OCI-LY7 (cell line): ENCODE measurements at regions not wholly inside any gene's neighbourhood (a gene's known extent, or its start where the extent isn't known, plus 50 kb on each side); places are given as distances from the start of the nearest gene placed in this dataset.
"Not testable (repeated sequence)": the region's sequence is repeated elsewhere in the genome, so short reads cannot be mapped to it uniquely, and the experiment has no call there.

Source experiments
- BruUV-seq: library from RNA; stranded (reverse); fragments of 400-500 nt; replicated peaks from 2 replicates; lab custom pipeline; 2021; lab: Mats Ljungman, UMichigan
- CTCF ChIA-PET: fragments of 300-600 bp; sonication (Branson Sonifier 250); formaldehyde crosslinking; loops from one replicate; lab custom pipeline; 2022; ENCODE audit warnings: antibody characterized with exemption; ENCODE audit not compliant: unreplicated experiment; lab: Charles Lee
- POLR2A ChIA-PET: fragments of 300-600 bp; sonication (Branson Sonifier 250); formaldehyde crosslinking; loops from one replicate; lab custom pipeline; 2022; ENCODE audit warnings: antibody characterized with exemption; lab: Charles Lee
- DNase-seq: peaks from one replicate; pipeline ENCODE4 v3.0.0-alpha.2; 2015; ENCODE audit warnings: low spot score
- H2AFZ ChIP-seq: fragments of 200-600 bp; sonication (generic), shearing (Covaris generic); 2 replicates; pipeline ENCODE4 v1.6.1; 2014; ENCODE audit warnings: mild to moderate bottlenecking, antibody characterized with exemption, low read length, moderate library complexity
- H3K27ac ChIP-seq: fragments of 200-600 bp; sonication (generic); 2 replicates; pipeline ENCODE4 v1.5.1; 2014; ENCODE audit warnings: mixed run types, low read depth, mild to moderate bottlenecking, moderate library complexity, low read length, inconsistent platforms; ENCODE audit not compliant: poor library complexity, severe bottlenecking
- H3K36me3 ChIP-seq: fragments of 200-600 bp; sonication (generic); 2 replicates; pipeline ENCODE4 v1.6.1; 2014; ENCODE audit warnings: mild to moderate bottlenecking, antibody characterized with exemption, low read length, moderate library complexity, mixed read lengths; ENCODE audit not compliant: insufficient read depth
- H3K4me1 ChIP-seq: fragments of 200-600 bp; sonication (generic); 2 replicates; pipeline ENCODE4 v1.5.1; 2014; ENCODE audit warnings: mild to moderate bottlenecking, low read length; ENCODE audit not compliant: insufficient read depth, poor library complexity, severe bottlenecking
- H3K4me2 ChIP-seq: fragments of 200-600 bp; sonication (generic); 2 replicates; pipeline ENCODE4 v1.6.1; 2014; ENCODE audit warnings: mild to moderate bottlenecking, low read length
- H3K4me3 ChIP-seq: fragments of 200-600 bp; sonication (generic); 2 replicates; pipeline ENCODE4 v1.5.1; 2014; ENCODE audit warnings: mild to moderate bottlenecking, low read depth, low read length; ENCODE audit not compliant: poor library complexity, severe bottlenecking
- H3K79me2 ChIP-seq: fragments of 200-600 bp; sonication (generic); 2 replicates; pipeline ENCODE4 v1.6.1; 2016; ENCODE audit warnings: low read depth, mild to moderate bottlenecking, low read length, moderate library complexity, mixed read lengths; ENCODE audit not compliant: insufficient read depth
- H3K9me2 ChIP-seq: fragments of 200-600 bp; sonication (generic); 2 replicates; pipeline ENCODE4 v1.6.1; 2016; ENCODE audit warnings: mild to moderate bottlenecking, low read length, mixed read lengths; ENCODE audit not compliant: insufficient read depth
- H3K9me3 ChIP-seq: fragments of 200-600 bp; sonication (generic); 2 replicates; pipeline ENCODE4 v1.6.1; 2014; ENCODE audit warnings: mild to moderate bottlenecking, mixed run types, low read length, mixed read lengths
- H4K20me1 ChIP-seq: fragments of 200-600 bp; sonication (generic); 2 replicates; pipeline ENCODE4 v1.6.1; 2014; ENCODE audit warnings: mild to moderate bottlenecking, antibody characterized with exemption, low read length, moderate library complexity, mixed read lengths; ENCODE audit not compliant: insufficient read depth
- CTCF ChIP-seq: fragments of 200-600 bp; sonication (generic); conservative IDR thresholded peaks from 2 replicates; pipeline ENCODE4 v1.5.1; 2014; ENCODE audit warnings: mild to moderate bottlenecking, antibody characterized with exemption, low read length, moderate library complexity, mixed read lengths
- EZH2phosphoT487 ChIP-seq: fragments of 200-600 bp; sonication (generic); IDR thresholded peaks from 2 replicates; pipeline ENCODE4 v1.6.1; 2018; ENCODE audit warnings: low read depth, borderline replicate concordance, mild to moderate bottlenecking, mixed run types, antibody characterized with exemption, low read length, moderate library complexity, mixed read lengths
- intact Hi-C: fragments of 100-400 bp; cut with micrococcal nuclease; formaldehyde crosslinking; loops from one replicate; pipeline ENCODE4 v1.10.0; 2022; ENCODE audit not compliant: unreplicated experiment

GRCh38 chr3:69684309-69684961, 54.8 kb upstream of the MITF start:
- intact Hi-C loops, result no loop called here
- CTCF ChIA-PET, result no interaction called here

GRCh38 chr3:69683082-69683806, 56.0 kb upstream of the MITF start:
- CTCF ChIA-PET, result no interaction called here
- H2AFZ ChIP-seq, result no peak overlapping the region
- no peaks in the 10 kb centered on the region for H4K20me1 ChIP-seq
- H3K4me2 ChIP-seq, result no peak overlapping the region
- H3K4me1 ChIP-seq, result no peaks in the 10 kb centered on the region
- no peak overlapping the region for H3K4me3 ChIP-seq
- TF ChIP-seq CTCF, result no peak
- TF ChIP-seq EZH2phosphoT487, result no peak
- intact Hi-C loops, result no loop called here
- no peak for DNase-seq
- H3K36me3 ChIP-seq, result no peaks in the 10 kb centered on the region
- H3K27ac ChIP-seq, result no peak overlapping the region
- no peaks in the 10 kb centered on the region for H3K79me2 ChIP-seq
- H3K9me2 ChIP-seq, result no peaks in the 10 kb centered on the region
- BruUV-seq, result no TSS peak
- POLR2A ChIA-PET, result no interaction called here
- H3K9me3 ChIP-seq, result no peaks in the 10 kb centered on the region

More at GRCh38 chr3:69684309-69684961, 54.8 kb upstream of the MITF start:
- H4K20me1 ChIP-seq, result no peaks in the 10 kb centered on the region
- no peak overlapping the region for H3K4me3 ChIP-seq
- no peaks in the 10 kb centered on the region for H3K36me3 ChIP-seq
- H3K4me2 ChIP-seq, result no peak overlapping the region
- POLR2A ChIA-PET, result interaction anchor here (0.7 kb wide), 1 partner anchor 39 kb away, joined by 3 read pairs; no protein-coding TSS in a partner anchor
- TF ChIP-seq CTCF (no peak), EZH2phosphoT487 (no peak)
- no peaks in the 10 kb centered on the region for H3K4me1 ChIP-seq
- no TSS peak for BruUV-seq
- H3K27ac ChIP-seq, result no peak overlapping the region
- no peaks in the 10 kb centered on the region for H3K9me2 ChIP-seq
- no peaks in the 10 kb centered on the region for H3K9me3 ChIP-seq
- H2AFZ ChIP-seq, result no peak overlapping the region
- no peaks in the 10 kb centered on the region for H3K79me2 ChIP-seq
- no peak for DNase-seq

DNA sequence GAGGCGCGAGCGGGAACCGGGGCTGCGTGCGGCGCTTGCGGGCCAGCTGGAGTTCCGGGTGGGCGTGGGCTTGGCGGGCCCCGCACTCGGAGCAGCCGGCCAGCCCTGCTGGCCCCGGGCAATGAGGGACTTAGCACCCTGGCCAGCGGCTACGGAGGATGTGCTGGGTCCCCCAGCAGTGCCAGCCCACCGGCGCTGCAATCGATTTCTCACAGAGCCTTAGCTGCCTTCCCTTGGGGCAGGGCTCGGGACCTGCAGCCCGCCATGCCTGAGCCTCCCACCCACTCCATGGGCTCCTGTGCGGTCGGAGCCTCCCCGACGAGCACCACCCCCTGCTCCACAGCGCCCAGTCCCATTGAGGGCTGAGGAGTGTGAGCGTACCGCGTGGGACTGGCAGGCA, 61.8 kb upstream of the MITF start:
- CTCF ChIA-PET, H3K79me2 ChIP-seq, H3K27ac ChIP-seq, BruUV-seq, H3K9me3 ChIP-seq, H4K20me1 ChIP-seq, POLR2A ChIA-PET, H2AFZ ChIP-seq, intact Hi-C loops, H3K36me3 ChIP-seq, DNase-seq, H3K4me3 ChIP-seq, H3K4me1 ChIP-seq, H3K4me2 ChIP-seq, H3K9me2 ChIP-seq: not testable (repeated sequence)
